GM12874 (cell line): ENCODE measurements at regions not wholly inside any gene's neighbourhood (a gene's known extent, or its start where the extent isn't known, plus 50 kb on each side); places are given as distances from the start of the nearest gene placed in this dataset.

ENCODE experiments used
- CTCF ChIP-seq: IDR thresholded peaks from 2 replicates; pipeline ENCODE4 v1.5.1; 2011; ENCODE audit warnings: low read depth, mild to moderate bottlenecking, control low read depth, low read length, moderate library complexity; ENCODE audit not compliant: insufficient read depth

DNA sequence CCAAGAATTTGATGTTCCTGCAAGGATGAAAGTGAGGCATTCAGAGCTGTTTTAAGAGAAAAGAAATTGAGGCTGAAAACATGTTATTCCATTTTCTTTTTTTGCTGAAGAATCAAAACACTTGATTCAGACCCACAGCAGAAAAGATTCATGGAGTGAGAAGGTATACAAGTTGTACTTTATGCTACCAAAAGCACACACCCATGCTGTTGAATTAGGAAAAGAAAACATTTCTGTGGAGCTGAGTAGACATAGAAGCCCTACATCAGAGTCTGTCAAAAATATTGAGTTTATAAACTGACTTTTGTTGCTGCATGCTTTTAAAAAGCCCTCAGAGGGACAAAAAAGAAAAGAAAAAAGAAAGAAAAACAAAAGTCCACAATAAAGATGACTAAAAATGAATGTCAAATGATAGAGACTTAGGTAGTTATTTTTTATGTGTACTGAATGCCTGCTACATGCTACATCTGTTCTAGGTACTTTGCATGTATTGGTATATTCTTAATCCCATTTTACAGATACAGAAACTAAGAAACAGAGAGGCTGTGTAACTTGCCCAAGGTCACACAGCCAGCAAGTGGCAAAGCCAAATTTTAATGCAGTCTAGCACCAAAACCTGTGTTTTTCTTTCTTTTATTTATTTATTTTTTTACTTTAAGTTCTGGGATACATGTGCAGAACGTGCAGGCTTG lies 71.7 kb upstream of the PALS2 start:
- no peak for TF ChIP-seq CTCF

DNA sequence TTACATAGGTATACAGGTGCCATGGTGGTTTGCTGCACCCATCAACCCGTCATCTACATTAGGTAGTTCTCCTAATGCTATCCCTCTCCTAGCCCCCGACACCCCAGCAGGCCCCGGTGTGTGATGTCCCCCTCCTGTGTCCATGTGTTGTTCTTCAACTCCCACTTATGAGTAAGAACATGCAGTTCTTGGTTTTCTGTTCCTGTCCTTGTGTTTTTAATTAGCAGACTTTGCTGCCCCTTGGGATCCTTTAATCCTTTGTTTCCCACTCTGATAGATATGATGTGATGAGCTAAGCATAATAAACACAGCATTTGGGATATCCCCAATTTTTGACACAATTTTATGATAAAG lies 71.1 kb upstream of the PALS2 start:
- TF ChIP-seq CTCF: no peak

DNA sequence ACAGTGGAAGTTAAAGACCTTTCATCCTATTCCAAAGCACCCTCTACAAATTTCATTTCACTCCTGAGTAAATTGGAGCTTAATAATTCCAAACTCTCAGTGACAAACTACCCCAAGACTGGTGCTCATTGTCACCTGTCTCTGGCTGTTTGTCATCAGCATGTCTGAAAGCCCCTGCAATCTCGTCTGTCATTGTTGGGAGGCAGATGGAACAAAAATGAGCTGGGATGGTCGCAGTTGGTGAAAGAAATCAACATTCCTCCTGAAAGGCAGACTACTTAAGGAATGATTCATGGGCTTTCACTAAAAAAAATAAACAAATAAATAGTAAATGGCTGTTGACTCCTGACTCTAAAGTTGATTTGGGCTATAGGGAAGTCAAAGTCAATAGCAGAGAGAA lies 69.7 kb upstream of the PALS2 start:
- no peak for TF ChIP-seq CTCF

DNA sequence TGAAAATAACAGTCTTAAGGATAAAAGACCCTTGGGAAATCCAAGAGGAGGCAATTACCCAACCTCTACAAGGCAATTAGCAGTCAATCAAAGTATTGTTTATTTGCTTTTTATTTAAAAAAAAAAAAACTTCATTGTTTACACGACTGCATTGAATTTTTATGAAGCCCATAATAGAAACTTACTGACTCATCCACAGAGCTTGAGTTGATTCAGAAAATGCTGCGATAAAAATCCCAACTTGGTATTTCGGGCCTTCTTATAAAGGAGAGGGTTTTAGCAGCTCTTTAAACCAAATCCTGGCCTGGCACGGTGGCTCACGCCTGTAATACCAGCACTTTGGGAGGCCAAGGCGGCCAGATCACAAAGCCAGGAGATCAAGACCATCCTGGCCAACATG lies 69.2 kb upstream of the PALS2 start:
- no peak for TF ChIP-seq CTCF

- TF ChIP-seq CTCF: no peak
Measured at GRCh38 chr7:24504836-24505235, 68.4 kb upstream of the PALS2 start.

DNA sequence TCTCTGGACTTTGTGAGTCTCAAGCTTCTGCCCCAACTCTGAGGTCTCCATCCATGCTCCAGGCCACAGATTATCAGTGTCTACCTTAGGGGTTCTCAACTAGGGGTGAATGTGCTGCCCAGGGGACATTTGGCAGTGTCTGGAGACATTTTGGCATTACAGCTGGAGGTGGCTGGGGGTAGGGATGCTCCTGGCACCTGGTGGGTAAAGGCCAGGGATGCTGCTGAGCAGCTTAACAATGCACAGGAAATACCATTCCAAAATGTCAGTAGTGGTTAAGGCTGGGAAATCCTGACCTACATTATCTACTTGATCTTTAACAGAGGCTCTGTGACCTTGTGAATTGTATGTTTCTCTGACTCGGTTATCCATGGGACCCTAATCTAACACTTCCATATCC lies 67.3 kb upstream of the PALS2 start:
- no peak for TF ChIP-seq CTCF

DNA sequence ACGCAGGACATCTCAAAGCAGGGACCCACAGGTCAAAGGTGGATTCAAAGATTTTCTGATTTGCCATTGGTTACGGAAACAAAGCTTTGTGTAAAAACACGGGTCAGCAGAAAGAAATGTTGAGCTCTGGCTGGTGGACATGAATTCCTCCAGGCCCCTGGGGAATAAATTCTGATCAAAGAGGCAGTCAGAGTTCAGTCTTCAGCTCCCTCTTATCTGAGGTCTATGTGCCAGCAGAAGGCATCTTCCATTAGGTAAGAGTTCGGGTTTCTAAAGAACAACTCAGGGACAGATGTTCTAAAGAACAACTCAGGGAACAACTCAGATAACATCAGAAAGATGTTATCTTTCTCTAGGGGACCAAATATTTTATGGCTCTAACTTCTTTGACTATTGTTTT lies 64.9 kb upstream of the PALS2 start:
- TF ChIP-seq CTCF: no peak
